ENCODE measurements at regions not wholly inside any gene's neighbourhood (a gene's known extent, or its start where the extent isn't known, plus 50 kb on each side); places are given as distances from the start of the nearest gene placed in this dataset.

DNA sequence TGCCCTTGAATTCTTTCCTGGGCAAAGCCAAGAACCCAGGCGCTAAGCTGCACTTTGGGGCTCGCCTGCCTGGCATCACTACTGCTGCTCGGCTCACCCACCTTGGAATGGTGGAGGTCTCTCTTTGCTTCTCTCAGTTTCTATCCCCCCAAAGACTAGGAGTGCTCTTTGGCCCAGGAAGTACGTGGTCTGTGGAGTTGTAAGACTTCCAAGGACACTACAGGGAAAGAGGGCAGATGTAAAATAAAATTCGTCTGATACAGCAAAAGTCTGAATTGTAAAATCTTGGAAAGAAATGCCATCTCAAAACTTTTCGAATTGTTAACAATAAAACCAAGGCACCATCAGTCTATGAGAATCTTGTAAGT is 52.5 kb upstream of the MAP1LC3B2 start:
- no peak for DNase-seq (ENCODE audit: extremely low spot score)
- ChIA-PET CTCF (no interaction called here), POLR2A (no interaction called here)
- TF ChIP-seq, protein P1, sequence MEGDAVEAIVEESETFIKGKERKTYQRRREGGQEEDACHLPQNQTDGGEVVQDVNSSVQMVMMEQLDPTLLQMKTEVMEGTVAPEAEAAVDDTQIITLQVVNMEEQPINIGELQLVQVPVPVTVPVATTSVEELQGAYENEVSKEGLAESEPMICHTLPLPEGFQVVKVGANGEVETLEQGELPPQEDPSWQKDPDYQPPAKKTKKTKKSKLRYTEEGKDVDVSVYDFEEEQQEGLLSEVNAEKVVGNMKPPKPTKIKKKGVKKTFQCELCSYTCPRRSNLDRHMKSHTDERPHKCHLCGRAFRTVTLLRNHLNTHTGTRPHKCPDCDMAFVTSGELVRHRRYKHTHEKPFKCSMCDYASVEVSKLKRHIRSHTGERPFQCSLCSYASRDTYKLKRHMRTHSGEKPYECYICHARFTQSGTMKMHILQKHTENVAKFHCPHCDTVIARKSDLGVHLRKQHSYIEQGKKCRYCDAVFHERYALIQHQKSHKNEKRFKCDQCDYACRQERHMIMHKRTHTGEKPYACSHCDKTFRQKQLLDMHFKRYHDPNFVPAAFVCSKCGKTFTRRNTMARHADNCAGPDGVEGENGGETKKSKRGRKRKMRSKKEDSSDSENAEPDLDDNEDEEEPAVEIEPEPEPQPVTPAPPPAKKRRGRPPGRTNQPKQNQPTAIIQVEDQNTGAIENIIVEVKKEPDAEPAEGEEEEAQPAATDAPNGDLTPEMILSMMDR (IDR thresholded peaks at IDR 0.05; ENCODE audit: control extremely low read depth, extremely low read depth, low read depth, missing control alignments) = no peak

DNA sequence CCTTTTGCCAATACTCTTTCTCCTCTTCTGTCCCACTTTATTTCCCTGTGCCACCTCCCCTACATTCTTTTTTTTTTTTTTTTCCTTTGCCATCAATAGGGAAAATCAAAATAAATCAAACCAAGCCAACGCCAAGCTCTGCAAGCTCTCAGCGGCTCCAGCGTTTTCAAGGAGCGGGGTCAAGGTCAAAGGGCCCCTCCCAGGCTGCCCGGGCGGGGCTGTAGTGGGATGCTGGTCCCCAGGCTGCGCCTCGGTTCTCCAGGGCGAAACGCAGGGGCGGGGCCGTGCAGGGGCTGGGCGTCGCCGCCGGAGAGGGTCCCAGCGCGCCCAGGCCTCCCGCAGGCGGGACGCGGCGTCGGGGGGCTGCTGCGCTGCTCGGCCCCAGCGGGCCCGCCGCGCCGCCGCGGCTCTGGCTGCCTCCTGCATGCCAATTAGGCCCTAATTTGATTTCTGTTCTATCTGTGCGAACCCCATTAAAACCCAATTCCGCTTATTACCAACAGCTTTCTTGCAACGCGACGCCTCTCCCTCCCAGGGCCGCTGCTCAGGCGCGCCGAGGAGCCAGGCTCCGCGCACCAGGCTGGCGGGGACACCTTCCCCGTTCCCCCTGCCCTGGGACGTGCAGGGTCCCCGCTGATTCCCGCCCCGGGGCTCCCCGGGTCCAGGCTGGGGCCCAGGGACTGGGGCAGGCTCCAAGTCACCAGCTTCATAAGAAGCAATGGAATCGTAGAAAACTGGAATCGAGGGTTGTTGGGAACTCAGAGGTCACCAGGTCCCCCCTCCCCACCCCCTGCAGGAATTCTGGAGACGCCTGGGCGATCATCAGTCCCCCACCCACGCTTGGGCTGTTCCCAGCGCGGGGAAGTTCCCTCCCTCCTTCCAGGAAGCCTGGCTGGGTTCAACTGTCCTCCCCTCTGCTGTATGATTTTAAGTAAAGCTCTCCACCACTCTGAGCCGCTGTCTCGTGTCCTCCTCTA is 50.7 kb upstream of the MAP1LC3B2 start:
- DNase-seq (ENCODE audit: extremely low spot score) = peak; percentile 31
- ChIA-PET POLR2A (no interaction called here), CTCF (interaction anchor here (1.1 to 1.5 kb wide), 2 partner anchors 15 to 22 kb away, joined by 3 read pairs; no protein-coding TSS in a partner anchor)
- TF ChIP-seq, protein P1 (IDR thresholded peaks at IDR 0.05; ENCODE audit: control extremely low read depth, extremely low read depth, low read depth, missing control alignments) = no peak

Measured in GM10248 (cell line).